H1 (cell line): ENCODE measurements at regions not wholly inside any gene's neighbourhood (a gene's known extent, or its start where the extent isn't known, plus 50 kb on each side); places are given as distances from the start of the nearest gene placed in this dataset.
A peak's percentile ranks its signal among the peaks of the same experiment; 100 is the strongest.

ENCODE experiments used
- ASH2L ChIP-seq: fragments of 200-600, 300-600 bp; sonication (generic); IDR thresholded peaks from one replicate; pipeline ENCODE4 v1.7.1; 2017; ENCODE audit warnings: low read length
- BCL11A ChIP-seq, 2 experiments: IDR thresholded peaks; one replicate each; pipeline ENCODE4 v1.6.1; 2011; ENCODE audit warnings: low read depth in 2 of 2, low read length in 2 of 2, mild to moderate bottlenecking in 2 of 2
- CHD2 ChIP-seq: IDR thresholded peaks from 2 replicates; pipeline ENCODE4 v1.6.1; 2012; ENCODE audit warnings: low read length, improper control_type of control experiment
- CREB1 ChIP-seq: IDR thresholded peaks from 2 replicates; pipeline ENCODE4 v1.6.1; 2012; ENCODE audit warnings: inconsistent platforms
- CTBP2 ChIP-seq: IDR thresholded peaks from 2 replicates; pipeline ENCODE4 v1.7.0; 2011; ENCODE audit warnings: borderline replicate concordance, mild to moderate bottlenecking, moderate library complexity, mixed read lengths, low read length; ENCODE audit not compliant: insufficient read depth, insufficient read length
- EP300 ChIP-seq, 2 experiments: IDR thresholded peaks; 1 replicate in 1 of 2; 2 replicates in 1 of 2; pipeline ENCODE4 v1.6.1; 2011 to 2012; ENCODE audit warnings: low read depth in 2 of 2, low read length in 2 of 2, mild to moderate bottlenecking in 2 of 2, borderline replicate concordance in 1 of 2, inconsistent platforms in 1 of 2, moderate library complexity in 1 of 2
- EZH2 ChIP-seq: fragments of 200-600 bp; sonication (generic); IDR thresholded peaks from 2 replicates; pipeline ENCODE4 v1.7.1; 2012; ENCODE audit warnings: low read depth, mild to moderate bottlenecking, moderate library complexity, low read length, inconsistent platforms; ENCODE audit not compliant: severe bottlenecking
- GABPA ChIP-seq: IDR thresholded peaks from 2 replicates; pipeline ENCODE4 v1.6.1; 2011; ENCODE audit warnings: mild to moderate bottlenecking, low read length, moderate library complexity, borderline replicate concordance; ENCODE audit not compliant: insufficient read depth
- HDAC6 ChIP-seq: IDR thresholded peaks from one replicate; pipeline ENCODE4 v1.7.1; 2012; ENCODE audit warnings: low read depth, mild to moderate bottlenecking, inconsistent platforms, low read length, moderate library complexity
- JUND ChIP-seq: IDR thresholded peaks from 2 replicates; pipeline ENCODE4 v1.6.1; 2011; ENCODE audit warnings: mild to moderate bottlenecking, improper control_type of control experiment, low read length
- KDM1A ChIP-seq: fragments of 200-600, 300-600 bp; sonication (generic); IDR thresholded peaks from 2 replicates; pipeline ENCODE4 v1.7.1; 2016; ENCODE audit warnings: mild to moderate bottlenecking, low read length, borderline replicate concordance
- KDM5A ChIP-seq: fragments of 200-600 bp; IDR thresholded peaks from 2 replicates; pipeline ENCODE4 v1.7.1; 2012; ENCODE audit warnings: mild to moderate bottlenecking, low read length, inconsistent platforms, mixed read lengths
- MAFK ChIP-seq: IDR thresholded peaks from 2 replicates; pipeline ENCODE4 v1.6.1; 2012; ENCODE audit warnings: low read depth, mild to moderate bottlenecking, improper control_type of control experiment, low read length
- PHF8 ChIP-seq: fragments of 200-600 bp; sonication (generic); conservative IDR thresholded peaks from 2 replicates; pipeline ENCODE4 v1.7.1; 2012; ENCODE audit warnings: low read depth, mild to moderate bottlenecking, inconsistent platforms, low read length, moderate library complexity
- POLR2AphosphoS5 ChIP-seq: IDR thresholded peaks from 2 replicates; pipeline ENCODE4 v1.6.1; 2011; ENCODE audit warnings: low read depth, low read length
- RBBP5 ChIP-seq: IDR thresholded peaks from 2 replicates; pipeline ENCODE4 v1.7.1; 2012; ENCODE audit warnings: low read depth, mild to moderate bottlenecking, inconsistent platforms, low read length, moderate library complexity, borderline replicate concordance
- RFX5 ChIP-seq: IDR thresholded peaks from 2 replicates; pipeline ENCODE4 v1.6.1; 2011; ENCODE audit warnings: low read depth, low read length, improper control_type of control experiment, borderline replicate concordance
- RXRA ChIP-seq: IDR thresholded peaks from 2 replicates; pipeline ENCODE4 v1.6.1; 2011; ENCODE audit warnings: low read depth, mild to moderate bottlenecking, low read length, moderate library complexity; ENCODE audit not compliant: insufficient read depth
- SIN3A ChIP-seq, 2 experiments: IDR thresholded peaks in 1 of 2; conservative IDR thresholded peaks in 1 of 2; 2 replicates each; pipeline ENCODE4 v1.6.1; 2011 to 2012; ENCODE audit warnings: low read length in 2 of 2, improper control_type of control experiment in 1 of 2, low read depth in 1 of 2, mild to moderate bottlenecking in 1 of 2
- SP4 ChIP-seq: IDR thresholded peaks from 2 replicates; pipeline ENCODE4 v1.6.1; 2012; ENCODE audit warnings: low read length, inconsistent platforms
- TAF1 ChIP-seq: IDR thresholded peaks from 2 replicates; pipeline ENCODE4 v1.6.1; 2011; ENCODE audit warnings: mild to moderate bottlenecking, low read depth, low read length
- YY1 ChIP-seq: IDR thresholded peaks from 2 replicates; pipeline ENCODE4 v1.6.1; 2011; ENCODE audit warnings: low read depth, mild to moderate bottlenecking, low read length
- TF ChIP-seq, protein P1 (sequence below): IDR thresholded peaks from 2 replicates; pipeline ENCODE4 v1.6.1; 2012; ENCODE audit warnings: inconsistent platforms
- TF ChIP-seq, protein P2 (sequence below): IDR thresholded peaks from 2 replicates; pipeline ENCODE4 v1.6.1; 2011; ENCODE audit warnings: low read depth, mild to moderate bottlenecking, low read length; ENCODE audit not compliant: insufficient read depth

GRCh38 chr20:56925082-56925830 lies 296.1 kb downstream of the TFAP2C start (continued):
- TF ChIP-seq EP300 (IDR thresholded peaks at IDR 0.05; ENCODE audit: borderline replicate concordance in 1 of 2, low read depth in 2 of 2, low read length in 2 of 2) = peak in 1 of 2 experiments; percentile 3; a peak in 1 of 3 replicates
- no peak for TF ChIP-seq TAF1
- TF ChIP-seq YY1 = peak; percentile 31; the same call in 1 of the 2 replicates
- peak; percentile 40; the same call in 1 of the 2 replicates for TF ChIP-seq RBBP5
- TF ChIP-seq CHD2 = no peak
- TF ChIP-seq, protein P1, sequence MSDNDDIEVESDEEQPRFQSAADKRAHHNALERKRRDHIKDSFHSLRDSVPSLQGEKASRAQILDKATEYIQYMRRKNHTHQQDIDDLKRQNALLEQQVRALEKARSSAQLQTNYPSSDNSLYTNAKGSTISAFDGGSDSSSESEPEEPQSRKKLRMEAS = peak; percentile 14
- TF ChIP-seq MAFK = no peak
- no peak for TF ChIP-seq CTBP2
- no peak for TF ChIP-seq RXRA
- TF ChIP-seq, protein P2, sequence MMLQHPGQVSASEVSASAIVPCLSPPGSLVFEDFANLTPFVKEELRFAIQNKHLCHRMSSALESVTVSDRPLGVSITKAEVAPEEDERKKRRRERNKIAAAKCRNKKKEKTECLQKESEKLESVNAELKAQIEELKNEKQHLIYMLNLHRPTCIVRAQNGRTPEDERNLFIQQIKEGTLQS = no peak
- no peak for TF ChIP-seq BCL11A (IDR thresholded peaks at IDR 0.05; ENCODE audit: low read depth in 2 of 2, low read length in 2 of 2)
- TF ChIP-seq POLR2AphosphoS5 = no peak
- no peak for TF ChIP-seq EZH2
- peak; percentile 84 for TF ChIP-seq ASH2L
- no peak for TF ChIP-seq PHF8
- no peak; a peak in 1 of 4 replicates for TF ChIP-seq SIN3A (conservative IDR thresholded peaks at IDR 0.05 in 1 of 2, IDR thresholded peaks at IDR 0.05 in 1 of 2; ENCODE audit: low read depth in 1 of 2, low read length in 2 of 2)
- no peak; the same call in 1 of the 2 replicates for TF ChIP-seq JUND
- peak; percentile 82 for TF ChIP-seq CREB1
- no peak for TF ChIP-seq RFX5
- TF ChIP-seq HDAC6 = no peak
- TF ChIP-seq KDM5A = no peak
- TF ChIP-seq KDM1A = no peak; the same call in 1 of the 2 replicates
- no peak for TF ChIP-seq SP4
- TF ChIP-seq GABPA = no peak
